GM18873 (cell line): ENCODE measurements at regions not wholly inside any gene's neighbourhood (a gene's known extent, or its start where the extent isn't known, plus 50 kb on each side); places are given as distances from the start of the nearest gene placed in this dataset.
"Not testable (repeated sequence)": the region's sequence is repeated elsewhere in the genome, so short reads cannot be mapped to it uniquely, and the experiment has no call there.

Experiments used
- ATAC-seq: cut with Tn5 transposase; IDR thresholded peaks from one replicate; pipeline ENCODE4 v1.9.1; 2021; ENCODE audit warnings: mild to moderate bottlenecking, moderate library complexity, moderate number of reproducible peaks; ENCODE audit not compliant: unreplicated experiment, low FRiP score

DNA sequence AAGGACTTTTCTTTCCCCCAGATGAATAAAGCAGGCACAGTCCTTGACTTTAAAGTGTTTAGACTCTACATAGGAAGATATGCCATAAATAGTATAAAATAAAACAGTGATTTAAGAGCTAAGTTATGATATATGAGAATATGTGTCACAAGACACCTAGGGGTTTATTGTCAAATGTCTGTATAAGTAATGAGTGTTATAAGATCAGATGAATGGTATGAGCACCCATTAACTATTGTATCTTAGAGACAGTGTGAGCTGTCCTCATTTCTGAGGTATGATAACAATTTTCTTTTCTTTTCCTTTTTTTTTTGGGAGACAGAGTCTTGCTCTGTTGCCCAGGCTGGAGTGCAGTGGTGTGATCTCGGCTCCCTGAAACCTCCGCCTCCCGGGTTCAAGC, 365.3 kb downstream of the RND3 start:
- ATAC-seq, result no peak

DNA sequence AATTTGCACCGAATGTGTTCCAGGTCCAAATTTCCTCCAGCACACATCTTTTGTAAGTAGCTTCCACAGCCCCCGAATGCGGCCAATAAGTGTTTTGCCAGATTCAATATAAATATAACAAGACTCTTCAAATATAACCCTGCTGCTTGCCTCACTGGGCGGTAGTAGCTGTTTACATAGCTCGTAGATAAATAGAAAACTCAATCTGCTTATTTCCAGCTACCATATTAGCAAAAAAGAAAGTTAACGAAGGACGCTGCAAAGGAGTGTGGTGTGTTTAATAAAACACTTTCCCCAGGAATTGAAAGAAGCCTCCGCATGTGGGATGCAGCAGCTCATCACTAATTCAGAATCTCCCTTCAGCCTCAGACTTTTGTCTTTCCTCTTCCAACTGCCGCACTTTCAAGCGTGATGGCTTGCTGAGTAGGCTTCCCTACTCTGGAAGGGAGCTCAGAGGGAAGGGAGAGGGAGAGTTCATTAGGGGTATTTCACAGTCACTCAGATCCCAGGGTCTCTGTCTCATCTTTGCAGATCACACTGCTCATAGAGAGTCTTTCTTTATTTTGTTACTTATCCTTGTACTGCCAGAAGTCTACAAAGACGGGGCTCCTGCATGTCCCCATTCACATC, 367.0 kb downstream of the RND3 start:
- ATAC-seq, result no peak

DNA sequence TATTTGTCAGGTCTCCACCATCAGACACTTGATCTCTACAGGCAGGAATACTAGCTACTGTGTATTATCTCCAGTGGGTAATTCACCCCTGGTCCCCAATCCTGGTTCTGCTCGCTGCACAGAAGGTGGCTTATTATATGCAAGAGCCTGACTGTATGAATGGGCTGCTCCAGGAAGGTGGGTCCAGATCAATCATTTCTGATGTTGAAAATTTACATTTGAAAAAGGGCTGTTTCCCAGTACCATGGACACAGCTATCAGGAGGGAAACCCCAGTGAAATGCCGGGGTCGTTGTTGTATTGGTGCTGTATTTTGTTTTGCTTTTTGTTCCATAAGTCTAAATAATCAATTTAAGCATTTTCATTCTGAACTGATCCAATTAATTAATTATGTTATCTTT, 367.6 kb downstream of the RND3 start:
- no peak for ATAC-seq

DNA sequence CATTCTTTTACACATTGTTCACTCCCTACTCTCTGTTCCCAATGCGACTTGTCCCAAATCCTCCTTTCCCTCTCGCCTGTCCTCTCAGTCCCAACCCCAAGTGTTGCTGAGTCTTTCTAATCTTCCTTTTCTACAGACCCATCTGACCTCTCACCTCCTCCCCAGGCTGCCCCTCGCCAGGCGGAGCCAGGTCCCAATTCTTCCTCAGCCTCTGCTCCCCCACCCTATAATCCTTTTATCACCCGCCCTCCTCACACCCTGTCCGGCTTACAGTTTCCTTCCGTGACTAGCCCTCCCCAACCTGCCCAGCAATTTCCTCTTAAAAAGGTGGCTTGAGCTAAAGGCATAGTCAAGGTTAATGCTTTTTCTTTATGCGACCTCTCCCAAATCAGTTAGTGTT, 373.4 kb downstream of the RND3 start:
- not testable (repeated sequence) for ATAC-seq

DNA sequence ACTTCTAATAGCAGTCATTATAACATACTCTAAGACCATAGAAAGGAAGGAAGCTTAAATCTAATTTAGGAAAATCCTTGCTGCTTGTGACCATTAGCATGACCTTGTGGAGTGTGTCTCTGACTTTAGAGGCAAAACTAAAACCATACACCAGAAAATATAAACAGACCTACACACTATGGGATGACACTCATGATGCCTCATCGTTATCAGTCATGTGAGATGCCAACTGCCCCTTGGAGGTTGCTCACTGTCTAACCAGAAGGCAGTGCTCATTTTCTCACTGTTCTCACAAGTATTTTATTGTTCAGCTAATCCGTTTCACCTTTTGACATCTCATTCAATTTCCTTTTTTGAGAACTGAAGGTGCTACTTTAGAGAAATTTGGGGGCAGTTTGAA, 376.9 kb downstream of the RND3 start:
- ATAC-seq, result no peak

DNA sequence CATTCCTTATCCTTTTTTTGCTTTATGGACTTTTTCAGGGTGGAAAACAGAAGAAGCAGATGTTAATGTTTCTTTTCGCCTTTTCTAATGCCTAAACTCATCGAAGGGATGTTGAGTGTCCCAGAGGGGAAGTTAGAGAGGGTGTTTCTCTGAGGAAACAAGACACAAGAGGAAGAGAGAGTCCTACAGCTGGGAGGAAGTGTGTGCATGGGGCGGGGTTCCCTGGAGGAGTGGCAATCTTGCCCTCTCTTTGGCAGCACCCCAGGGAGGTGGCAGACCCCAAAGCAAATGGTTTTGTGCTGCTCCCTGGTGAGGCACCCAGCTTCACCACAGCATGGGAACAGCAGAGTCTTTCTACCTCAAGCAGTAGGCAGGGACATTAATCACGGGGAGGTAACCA, 377.6 kb downstream of the RND3 start:
- ATAC-seq, result no peak

DNA sequence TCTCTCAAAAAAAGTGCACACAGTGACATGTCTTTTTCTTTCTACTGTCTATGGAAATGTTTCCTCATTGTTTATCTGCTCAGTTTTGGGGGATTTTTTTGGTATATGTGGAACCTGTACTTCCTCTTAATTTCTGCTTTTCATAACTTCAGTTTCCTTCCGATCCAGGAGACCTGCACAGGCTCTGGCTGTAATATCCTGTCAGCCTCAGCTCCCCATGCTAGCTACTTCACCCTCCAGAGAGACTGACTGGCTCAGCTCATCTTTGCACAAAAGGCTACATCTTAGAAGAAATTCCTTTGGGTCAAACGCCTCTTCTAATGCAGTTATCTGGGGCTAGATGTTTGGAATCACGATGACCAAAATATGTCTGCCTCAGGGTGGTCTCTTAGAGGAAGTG, 378.4 kb downstream of the RND3 start:
- ATAC-seq, result no peak

DNA sequence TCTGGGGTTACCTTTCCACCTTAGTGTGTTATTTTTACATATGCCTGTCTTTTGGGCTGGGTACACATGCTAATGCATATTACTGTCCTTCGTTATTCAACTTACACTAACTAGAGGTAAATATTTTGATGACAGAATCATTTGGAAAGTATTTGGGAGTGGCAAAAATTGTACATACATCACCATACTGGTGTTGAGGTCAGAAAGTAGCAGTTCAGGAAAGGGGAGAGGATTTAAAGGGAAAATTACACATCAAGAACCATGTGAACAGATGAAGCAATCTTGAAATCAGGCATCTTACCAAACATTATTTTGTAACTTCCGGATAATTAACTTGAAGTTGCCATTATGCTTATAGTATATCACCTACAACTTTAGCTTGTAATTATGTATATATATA, 379.7 kb downstream of the RND3 start:
- no peak for ATAC-seq

DNA sequence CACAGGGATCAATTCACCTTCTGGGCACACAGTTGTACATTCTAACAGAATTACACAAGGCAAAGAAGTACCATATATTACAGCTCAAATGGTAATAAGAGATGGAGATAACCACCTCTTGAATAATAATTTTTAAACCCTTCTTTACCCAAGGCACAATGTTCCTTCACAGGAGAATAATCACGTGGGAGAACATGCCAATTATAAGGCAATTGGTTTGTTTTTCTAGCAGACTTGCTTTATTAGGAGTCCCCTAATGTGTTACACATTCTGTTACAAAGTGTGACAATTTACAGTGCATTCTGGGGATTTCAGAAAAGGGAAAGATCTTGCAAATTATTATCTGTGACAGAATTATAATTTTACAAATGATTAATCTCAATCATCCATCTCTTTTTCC, 380.3 kb downstream of the RND3 start:
- ATAC-seq, result no peak

DNA sequence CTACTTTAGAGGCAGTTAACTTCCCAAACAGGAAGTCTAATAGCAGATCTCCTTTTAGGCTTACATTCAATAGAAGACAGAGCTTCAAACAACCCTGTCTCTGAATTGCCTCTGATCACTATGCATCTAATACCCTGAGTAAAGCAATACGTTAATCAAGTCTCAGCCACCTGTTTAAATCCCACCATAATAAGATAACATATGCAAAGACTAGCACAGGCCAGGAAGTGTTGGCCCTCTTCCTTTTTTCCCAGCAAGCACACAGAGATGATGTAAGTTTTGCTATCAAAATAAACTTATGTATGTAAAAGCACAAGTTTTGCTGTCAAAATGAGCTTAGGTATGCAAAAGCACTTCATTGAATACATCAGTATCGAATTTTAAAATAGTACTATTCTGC, 385.5 kb downstream of the RND3 start:
- no peak for ATAC-seq

DNA sequence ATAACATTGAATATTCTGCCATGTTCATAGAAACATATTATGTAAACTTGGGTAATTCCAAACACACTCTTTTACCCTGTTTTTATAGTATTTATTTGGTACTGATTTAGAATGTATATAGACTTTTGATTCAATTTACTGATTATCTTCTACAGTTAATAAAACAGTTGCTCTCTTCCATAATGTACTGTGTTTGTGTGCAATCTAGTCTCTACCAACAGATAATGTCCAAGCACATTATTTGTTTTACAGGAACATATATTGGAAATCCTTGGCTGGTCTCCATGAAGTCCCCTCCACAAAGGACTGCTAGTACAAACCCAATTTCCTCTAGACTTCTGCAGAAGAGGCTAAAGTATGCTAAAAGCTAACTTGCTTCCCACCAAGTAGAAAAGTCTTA, 386.6 kb downstream of the RND3 start:
- no peak for ATAC-seq

DNA sequence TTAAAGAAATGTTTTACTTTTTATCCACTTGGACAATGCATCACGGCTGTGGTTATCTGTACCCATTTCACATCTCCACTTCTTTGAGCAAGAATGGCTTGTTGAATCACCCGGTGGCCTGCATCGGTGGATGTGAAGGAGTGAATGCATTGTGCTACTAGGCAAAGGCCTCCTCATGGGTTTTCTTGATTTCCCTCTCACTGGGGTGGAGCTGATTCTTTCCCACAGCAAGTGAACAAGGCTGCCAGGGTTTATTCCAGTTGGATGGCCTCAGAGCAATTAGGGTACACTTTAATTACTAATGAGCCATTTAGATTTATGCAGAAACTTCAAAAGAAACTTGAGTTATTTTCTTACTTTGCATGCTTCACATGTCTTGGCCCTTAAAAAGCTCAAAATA, 387.1 kb downstream of the RND3 start:
- no peak for ATAC-seq

DNA sequence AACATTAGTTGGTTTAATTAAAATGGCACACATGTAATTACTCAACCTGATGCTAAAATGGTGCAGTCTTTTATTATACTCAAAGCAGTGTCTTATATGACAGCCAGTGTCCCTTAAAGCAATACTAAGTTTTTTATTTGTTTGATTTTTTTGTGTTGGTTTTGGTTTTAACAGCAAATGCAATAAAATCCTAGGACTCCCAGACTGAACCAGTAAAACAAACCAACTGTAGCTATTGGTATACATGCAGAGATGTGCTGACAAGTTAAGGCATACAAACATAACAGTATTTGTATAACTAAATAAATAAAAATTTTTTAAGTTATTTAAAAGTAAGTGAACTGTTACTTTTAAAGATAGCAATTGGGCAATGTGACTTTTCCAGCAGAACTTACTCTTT, 387.7 kb downstream of the RND3 start:
- ATAC-seq, result no peak

DNA sequence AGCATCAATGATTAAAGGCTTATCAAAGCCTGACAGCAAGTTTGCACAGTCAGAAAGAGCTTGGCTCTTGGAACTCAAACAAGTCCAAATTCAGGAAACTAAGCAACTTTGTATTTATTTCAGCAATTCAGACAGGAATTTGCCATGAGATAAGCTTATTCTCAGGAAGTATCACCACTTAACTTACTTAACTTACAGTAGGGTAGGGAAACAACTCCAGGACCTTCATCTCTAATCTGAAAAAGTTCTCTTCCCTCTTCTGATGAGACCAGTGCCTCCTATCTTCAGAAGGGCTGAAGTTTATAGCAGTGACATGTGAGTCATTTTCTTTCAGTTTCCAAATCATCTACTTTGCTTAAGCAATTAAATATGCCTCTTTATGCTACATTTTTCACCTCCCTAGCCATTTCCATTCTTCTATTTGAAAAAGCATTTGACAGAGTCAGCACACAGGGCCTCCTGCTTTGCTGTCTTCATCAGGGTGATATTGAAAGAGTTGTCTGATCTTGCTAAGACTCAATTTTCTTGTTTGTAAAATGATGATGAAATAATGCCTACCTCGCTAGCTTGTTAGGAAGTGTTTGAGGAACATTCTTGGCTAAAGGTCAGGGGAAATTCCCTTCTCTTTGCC, 389.5 kb downstream of the RND3 start:
- no peak for ATAC-seq

DNA sequence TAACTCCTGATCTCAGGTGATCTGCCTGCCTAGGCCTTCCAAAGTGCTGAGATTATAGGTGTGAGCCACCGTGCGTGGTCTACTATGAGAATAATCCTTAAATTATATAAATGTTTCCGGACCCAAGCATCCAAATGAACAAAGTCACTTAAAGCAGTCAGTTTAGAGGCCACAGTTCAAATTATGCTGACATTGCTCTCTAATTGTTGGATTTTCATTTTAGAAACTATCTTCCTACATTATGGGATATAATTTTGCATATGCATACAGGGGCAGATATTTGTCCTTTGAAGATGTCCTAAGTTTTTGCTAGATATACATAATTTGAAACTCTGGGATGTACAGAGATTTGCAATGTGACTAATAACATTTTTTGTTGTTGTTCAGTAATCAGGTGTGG, 390.1 kb downstream of the RND3 start:
- no peak for ATAC-seq

DNA sequence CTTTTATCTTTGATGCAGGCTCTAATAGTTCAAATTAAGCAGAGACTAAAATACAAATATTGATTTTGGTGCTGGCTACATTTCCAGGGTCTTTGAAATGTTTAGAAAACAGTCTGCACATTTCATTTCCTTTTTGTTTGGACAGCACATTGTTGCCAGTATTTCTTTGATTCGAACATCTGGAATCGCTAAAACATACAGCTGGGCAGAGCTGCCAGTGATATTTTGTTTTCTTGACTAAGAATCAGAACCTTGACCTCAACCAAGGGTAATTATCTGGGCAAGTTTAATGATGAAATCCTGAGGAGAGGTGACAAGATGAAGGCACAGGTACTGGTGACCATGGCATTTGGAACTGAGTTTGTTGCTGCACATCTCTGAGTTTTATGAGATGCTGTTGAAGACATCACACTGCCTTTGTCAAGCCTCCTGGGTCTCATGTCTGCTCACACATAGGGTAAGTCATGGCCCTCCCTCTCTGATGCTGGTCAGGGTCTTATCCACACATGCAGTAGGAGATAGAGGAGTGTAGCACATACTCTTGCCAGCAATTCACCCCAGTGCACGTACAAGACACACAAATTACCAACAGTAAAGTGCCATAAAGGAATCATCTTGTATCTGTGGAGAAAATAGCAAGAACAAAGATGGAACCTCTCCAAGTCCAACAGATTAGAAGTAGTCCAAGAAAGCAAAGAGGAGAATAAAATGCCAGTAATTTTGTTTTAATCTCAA, 391.9 kb downstream of the RND3 start:
- no peak for ATAC-seq

DNA sequence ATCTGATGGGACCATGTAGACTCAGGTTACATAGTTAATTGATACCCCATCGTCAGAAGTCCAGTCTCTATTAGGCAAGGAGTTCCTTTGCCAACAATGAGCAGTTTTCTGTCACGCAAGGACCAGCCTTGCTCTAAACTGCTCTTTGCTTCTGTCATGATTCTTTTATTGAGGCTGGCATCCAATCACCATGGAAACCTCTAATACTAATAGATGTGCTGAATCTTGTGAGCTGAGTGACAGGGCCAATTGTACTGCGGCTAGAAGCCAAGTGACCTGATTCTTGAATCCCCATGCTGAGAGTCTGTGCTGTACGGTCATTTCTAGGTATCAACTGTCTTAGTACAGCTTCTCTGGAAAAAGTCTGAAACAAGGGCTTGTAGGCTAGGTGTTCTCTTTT, 395.6 kb downstream of the RND3 start:
- no peak for ATAC-seq

DNA sequence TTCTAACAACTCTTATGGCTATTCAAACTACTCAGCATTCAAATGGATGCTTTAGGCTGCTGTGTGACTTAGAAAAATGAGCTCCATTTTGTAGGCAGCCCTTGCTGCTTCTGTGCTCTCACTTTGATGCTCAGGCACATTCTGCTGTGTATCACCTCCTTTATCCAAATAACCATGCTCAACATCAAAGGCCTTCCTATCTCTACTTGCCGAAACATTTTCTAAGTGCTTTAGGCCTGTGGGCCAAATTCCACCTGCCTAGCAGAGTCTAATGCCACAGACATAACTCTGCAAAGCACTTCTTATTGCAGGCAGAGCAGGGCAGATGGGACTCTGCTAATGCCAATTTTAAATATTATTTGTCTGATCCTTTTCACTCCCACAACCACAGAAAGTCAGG, 397.4 kb downstream of the RND3 start:
- no peak for ATAC-seq

DNA sequence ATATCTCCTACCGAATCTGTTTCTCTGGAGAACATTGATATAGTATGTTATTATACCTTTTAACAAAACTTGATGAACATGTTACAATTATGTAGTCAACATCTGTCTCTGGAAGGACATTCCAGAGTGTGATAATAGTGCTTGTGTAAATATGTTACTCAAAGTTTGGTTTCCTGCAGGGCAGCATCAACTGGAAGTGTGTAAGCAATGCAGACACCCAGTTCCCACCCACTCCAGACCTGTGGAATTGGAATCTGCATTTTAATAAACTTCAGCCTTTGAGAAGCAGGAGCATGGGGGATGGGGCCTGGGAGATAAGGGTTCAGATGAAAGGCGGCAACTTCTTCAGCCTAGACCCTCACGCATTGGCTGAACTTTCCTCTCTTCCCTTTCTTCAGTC, 398.9 kb downstream of the RND3 start:
- ATAC-seq, result no peak

DNA sequence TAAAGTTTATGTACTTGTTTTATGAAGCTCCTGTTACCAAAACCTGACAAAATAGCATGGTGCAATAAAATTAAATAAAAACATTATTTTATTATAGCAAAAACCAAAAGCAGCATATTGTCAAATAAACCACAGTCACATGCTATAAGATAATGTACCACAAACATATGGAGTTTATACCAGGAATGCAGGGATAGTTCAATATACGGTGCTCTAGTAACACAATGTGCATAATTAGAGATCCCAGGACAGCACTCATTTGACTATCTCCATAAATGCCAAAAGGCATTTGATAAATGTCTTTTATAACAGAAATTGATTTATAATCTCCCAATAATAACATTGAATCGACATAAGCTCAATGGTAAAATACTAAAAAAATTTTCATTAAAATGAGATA, 402.0 kb downstream of the RND3 start:
- no peak for ATAC-seq

DNA sequence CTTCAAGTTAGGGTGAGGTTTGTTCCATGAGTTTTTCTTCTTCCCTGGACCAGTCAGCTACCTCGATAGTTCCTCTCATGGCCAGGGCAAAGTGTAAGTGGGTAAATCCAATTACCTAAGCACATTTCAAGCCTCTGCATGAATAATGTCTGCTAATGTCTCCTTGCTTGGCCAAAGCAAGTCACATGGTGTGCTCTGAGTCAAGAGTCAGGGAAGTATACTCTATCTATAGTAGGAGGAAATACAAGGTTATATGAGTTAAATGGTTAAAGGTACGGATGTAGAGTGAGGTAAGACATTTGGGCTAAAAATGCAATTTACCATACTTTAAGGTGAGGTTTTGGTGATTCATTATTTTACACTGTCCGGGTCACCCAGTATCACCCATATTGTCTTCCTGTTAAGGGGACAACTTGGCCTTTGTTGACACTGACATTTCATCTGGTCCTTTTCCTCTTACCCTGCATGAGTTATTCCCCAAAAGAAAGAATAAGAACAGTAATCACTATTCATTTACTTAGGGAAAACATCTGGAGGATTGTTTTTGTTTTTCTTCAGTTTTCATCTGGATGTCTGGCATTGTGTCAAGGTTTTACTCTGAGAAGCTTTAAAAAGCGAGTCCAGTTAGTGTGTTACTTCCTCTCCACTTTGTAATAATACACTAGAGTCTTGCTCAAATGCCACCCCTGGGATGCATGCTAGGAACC, 405.5 kb downstream of the RND3 start:
- ATAC-seq, result no peak
